ENCODE measurements at regions not wholly inside any gene's neighbourhood (a gene's known extent, or its start where the extent isn't known, plus 50 kb on each side); places are given as distances from the start of the nearest gene placed in this dataset.

- CTCF ChIA-PET: no interaction called here
- H3K27me3 ChIP-seq (ENCODE audit: insufficient read depth, low read length): peaks cover 9% of the 10 kb centered on the region; the same call in 1 of the 2 replicates
- H4K20me1 ChIP-seq (ENCODE audit: insufficient read depth): no peaks in the 10 kb centered on the region
- no peak overlapping the region for H3K4me3 ChIP-seq (replicated peaks in 1 of 2; ENCODE audit: low read depth in 1 of 2, low read length in 2 of 2)
- TF ChIP-seq CBX3 (IDR thresholded peaks at IDR 0.05; ENCODE audit: low read depth) (no peak), FOSL1 (IDR thresholded peaks at IDR 0.05; ENCODE audit: low read depth) (no peak), REST (IDR thresholded peaks at IDR 0.05; ENCODE audit: low read depth) (no peak), SP1 (IDR thresholded peaks at IDR 0.05; ENCODE audit: low read depth) (no peak), ZNF274 (IDR thresholded peaks at IDR 0.05; ENCODE audit: low read depth, low read length) (no peak), CEBPB (IDR thresholded peaks at IDR 0.05; ENCODE audit: low read depth) (no peak), YY1 (IDR thresholded peaks at IDR 0.05; ENCODE audit: extremely low read depth, insufficient replicate concordance, low read depth, low read length) (no peak), MAX (IDR thresholded peaks at IDR 0.05) (no peak), JUND (IDR thresholded peaks at IDR 0.05) (no peak), TCF7L2 (IDR thresholded peaks at IDR 0.05; ENCODE audit: borderline replicate concordance, extremely low read depth, insufficient read depth, insufficient read length) (no peak), POLR2AphosphoS5 (IDR thresholded peaks at IDR 0.05; ENCODE audit: low read depth, low read length) (no peak), SIN3A (IDR thresholded peaks at IDR 0.05; ENCODE audit: low read depth) (no peak), ZBTB33 (IDR thresholded peaks at IDR 0.05; ENCODE audit: extremely low read depth, insufficient replicate concordance, low read length) (no peak), EZH2 (IDR thresholded peaks at IDR 0.05) (no peak), ZFX (IDR thresholded peaks at IDR 0.05) (no peak), RAD21 (IDR thresholded peaks at IDR 0.05; ENCODE audit: low read depth) (no peak), ATF3 (IDR thresholded peaks at IDR 0.05) (no peak), SRF (IDR thresholded peaks at IDR 0.05; ENCODE audit: low read depth) (no peak), EGR1 (IDR thresholded peaks at IDR 0.05; ENCODE audit: low read depth) (no peak)
- RAD21 ChIA-PET (ENCODE audit: low non-redundant PET in 1 of 2, low total read pairs in 2 of 2, uncharacterized antibody in 2 of 2, unreplicated experiment in 2 of 2): no interaction called here
- no peak overlapping the region for H2AFZ ChIP-seq (ENCODE audit: low read depth, low read length, poor library complexity, severe bottlenecking)
- DNase-seq (ENCODE audit: low read depth, low spot score) (no peak), ATAC-seq (no peak)
- BruUV-seq (replicated peaks): no TSS peak
- no peaks in the 10 kb centered on the region for H3K9me3 ChIP-seq (ENCODE audit: control insufficient read depth in 1 of 2, insufficient read depth in 1 of 2, low read depth in 1 of 2, low read length in 2 of 2)
- no peaks in the 10 kb centered on the region for H3K36me3 ChIP-seq (ENCODE audit: control insufficient read depth in 1 of 2, insufficient read depth in 2 of 2, low read length in 2 of 2)
- no peak overlapping the region for H3K9ac ChIP-seq (ENCODE audit: low read length)
- H3K27ac ChIP-seq (ENCODE audit: low read depth, low read length): no peak overlapping the region
- H3K4me2 ChIP-seq (ENCODE audit: low read length): no peak overlapping the region
- intact Hi-C loops (cut with micrococcal nuclease): no loop called here
- H3K79me2 ChIP-seq (ENCODE audit: insufficient read depth, low read length): no peaks in the 10 kb centered on the region
- no peaks in the 10 kb centered on the region for H3K4me1 ChIP-seq (ENCODE audit: control insufficient read depth in 1 of 2, insufficient read depth in 2 of 2, low read length in 2 of 2)
- H3K9me2 ChIP-seq (ENCODE audit: insufficient read depth): no peaks in the 10 kb centered on the region
- POLR2A ChIA-PET: no interaction called here
Observed at GRCh38 chr4:181293014-181293413, 950.2 kb upstream of the TENM3 start.

Measured in HCT116 (cell line).